HG03442 (cell line): ENCODE measurements at regions not wholly inside any gene's neighbourhood (a gene's known extent, or its start where the extent isn't known, plus 50 kb on each side); places are given as distances from the start of the nearest gene placed in this dataset.
A peak's percentile ranks its signal among the peaks of the same experiment; 100 is the strongest.
"Not testable (repeated sequence)": the region's sequence is repeated elsewhere in the genome, so short reads cannot be mapped to it uniquely, and the experiment has no call there.

Experiments used
- ATAC-seq: cut with Tn5 transposase; IDR thresholded peaks from one replicate; pipeline ENCODE4 v1.9.1; 2021; ENCODE audit warnings: mild to moderate bottlenecking, moderate library complexity; ENCODE audit not compliant: unreplicated experiment

DNA sequence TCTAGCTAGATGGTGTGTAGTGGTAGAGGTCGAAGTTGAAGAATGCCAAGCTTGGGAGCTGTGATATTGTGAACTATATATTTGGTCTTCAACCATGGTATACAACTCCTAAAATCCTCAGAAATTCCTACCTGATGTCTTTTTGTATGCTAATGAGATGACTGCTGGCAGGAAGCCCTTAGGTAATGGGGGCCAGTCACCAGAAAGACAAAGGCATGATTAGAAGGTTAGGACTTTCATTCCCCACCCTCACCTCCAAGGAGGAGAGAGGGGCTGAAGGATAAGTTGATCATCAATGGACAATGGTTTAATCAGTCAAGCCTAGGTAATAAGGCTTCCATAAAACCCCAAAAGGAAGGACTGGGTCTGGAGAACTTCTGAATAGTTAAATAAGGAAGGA is 285.7 kb upstream of the POU5F2 start:
- ATAC-seq: no peak

DNA sequence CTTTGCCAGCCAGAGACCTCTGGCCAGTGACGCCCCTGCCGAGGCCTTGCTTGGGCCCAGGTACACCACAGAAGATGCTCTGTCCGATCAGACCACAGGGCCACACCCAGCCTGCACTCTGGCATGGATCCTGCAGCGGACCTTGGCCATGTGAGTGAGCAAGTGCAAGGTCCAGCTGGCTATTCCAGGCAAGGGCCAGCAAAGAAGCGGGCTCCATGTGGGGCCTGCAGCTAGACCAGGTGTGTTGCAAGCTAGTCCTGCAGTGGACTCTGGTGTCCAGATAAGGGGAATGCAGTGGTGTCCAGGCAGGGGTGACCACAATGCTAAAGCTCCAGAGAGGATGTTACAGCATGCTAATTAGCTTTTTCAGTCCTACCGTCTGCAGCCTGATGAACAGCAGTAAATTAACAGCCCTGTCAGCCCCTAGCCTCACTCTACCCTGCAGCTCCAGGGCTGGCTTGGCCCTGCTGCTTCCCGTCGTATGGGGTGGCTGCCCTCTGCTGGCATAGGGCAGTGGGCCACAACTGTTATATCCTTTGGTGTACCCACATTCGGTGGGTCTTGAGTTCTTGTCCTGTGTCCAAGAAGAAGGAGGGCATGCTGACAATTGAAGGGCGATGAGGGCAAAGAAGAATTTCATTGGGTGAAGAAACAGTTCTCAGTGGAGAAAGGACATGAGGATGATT is 284.5 kb upstream of the POU5F2 start:
- ATAC-seq: no peak

DNA sequence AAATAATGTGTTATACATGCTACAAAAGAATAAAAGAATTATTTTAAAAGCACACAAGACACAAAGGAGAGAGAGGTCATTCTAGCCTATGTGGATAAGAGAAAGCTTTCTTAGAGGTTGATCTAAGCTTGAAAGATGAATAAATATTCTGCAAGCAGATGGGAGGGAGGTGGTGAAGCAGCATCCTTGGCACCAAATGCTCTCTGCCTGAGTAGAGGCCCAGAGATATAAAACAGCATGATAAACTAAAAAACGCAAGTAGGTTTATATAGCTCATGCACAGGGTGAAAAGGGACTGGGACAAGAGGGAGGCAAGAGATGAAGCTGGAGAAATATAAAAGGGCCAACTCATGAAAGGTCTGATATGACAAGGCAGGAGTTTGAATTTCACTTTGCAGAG is 283.2 kb upstream of the POU5F2 start:
- ATAC-seq: no peak

DNA sequence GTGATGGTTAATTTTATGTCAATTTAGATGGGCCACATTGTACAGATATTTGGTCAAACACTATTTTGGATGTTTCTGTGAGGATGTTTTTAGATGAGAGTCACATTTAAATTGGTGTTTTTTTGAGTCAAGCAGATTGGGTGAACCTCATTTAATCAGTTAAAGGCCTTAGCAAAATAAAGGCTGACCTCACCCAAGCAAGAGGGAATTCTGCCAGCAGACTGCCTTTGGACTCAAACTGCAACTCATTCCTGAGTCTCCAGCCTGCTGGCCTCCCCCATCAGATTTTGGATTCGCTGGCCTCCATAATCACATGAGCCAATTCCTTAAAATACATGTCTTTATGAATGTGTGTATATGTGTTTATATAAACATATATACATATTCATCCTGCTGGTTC is 282.7 kb upstream of the POU5F2 start:
- ATAC-seq: no peak

DNA sequence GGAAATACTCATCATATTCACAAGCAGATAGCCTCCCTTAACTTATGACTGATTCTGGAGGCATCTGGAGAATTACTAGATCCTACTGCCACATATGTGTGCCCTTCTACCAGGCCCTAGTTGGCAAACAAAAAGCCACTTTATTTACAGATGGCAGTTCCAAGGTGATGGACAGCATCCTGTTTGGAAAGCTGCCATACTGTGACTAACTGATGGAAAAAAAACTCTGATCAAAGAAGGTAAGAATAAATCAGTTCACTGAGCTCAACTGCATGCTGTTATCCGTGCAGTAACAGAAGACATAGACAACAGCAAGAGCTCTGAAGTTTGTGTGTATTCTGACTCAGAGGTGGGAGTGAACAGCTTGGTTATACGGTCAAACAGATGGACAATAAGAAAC is 279.8 kb upstream of the POU5F2 start:
- ATAC-seq: no peak

DNA sequence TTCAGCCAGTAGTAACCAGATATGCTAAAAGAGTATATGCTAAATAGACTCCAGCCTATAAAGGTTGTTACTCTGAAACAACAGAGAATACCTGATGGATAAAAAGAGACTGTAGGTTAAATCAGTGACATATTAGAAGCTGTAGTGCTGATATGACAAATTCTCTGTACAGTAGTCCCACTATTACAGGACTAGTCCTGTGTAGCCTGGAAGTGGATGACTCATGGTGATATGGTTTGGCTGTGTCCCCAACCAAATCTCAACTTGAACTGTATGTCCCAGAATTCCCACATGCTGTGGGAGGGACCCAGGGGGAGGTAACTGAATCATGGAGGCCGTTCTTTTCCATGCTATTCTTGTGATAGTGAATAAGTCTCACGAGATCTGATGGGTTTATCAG is 276.2 kb upstream of the POU5F2 start:
- no peak for ATAC-seq

DNA sequence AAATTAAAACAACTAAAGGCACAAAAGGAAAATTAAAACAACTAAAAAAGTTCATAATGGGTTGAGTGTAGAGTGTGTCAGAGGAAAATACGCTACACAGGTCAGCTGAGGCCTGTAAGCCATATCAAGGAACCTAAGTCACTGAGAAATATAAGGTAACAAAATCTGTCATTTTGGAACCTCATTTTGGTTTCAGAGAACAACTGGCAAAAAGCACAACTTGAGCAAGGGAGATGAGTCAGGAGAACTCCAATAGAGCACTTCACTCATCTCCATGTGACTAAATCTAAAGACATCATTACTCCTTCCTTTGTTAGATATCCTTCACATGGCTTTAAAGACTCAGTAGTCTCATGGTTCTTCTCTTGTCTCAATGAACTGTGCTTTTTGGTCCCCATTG is 269.4 kb upstream of the POU5F2 start:
- no peak for ATAC-seq

DNA sequence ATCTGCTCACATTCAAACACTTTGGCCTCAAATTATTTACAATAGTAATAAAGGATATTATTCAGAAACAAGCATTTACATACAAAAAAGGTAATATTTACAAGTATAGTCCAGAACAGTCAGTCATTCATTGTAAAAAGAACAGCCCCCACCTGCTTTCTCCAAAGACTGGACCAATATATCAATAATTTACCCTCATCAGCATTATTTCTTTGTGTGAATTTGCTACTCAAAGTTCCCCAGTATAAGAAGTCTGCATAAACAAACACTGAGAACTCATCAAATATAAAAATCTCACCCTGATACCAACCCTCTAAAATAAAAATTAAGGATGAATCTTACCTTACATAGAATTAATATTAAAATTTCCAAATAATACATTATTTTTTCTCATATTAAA is 267.8 kb upstream of the POU5F2 start:
- no peak for ATAC-seq

DNA sequence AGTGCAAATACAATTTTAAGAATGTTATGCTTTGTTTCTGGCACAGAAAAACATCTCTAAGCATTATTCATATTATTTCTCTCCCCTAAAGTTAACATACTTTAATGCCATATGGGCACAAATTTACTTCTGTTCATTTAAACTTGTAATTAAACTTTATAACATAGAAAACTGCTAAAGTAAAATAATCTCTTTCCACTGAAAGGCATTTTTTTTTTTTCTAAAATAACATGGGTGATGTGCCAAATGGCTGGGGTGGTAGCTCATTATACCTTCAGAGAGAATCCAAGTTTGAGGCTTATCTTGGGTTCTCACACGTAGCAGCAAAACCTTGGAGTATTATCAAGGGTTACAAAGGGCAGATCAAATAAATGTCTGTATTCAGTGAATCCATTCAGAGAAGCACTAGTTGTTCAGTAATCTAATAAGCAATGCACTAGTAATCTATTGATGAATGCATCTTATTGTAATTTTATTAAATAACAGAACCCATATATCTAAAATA is 257.6 kb upstream of the POU5F2 start:
- ATAC-seq: no peak

DNA sequence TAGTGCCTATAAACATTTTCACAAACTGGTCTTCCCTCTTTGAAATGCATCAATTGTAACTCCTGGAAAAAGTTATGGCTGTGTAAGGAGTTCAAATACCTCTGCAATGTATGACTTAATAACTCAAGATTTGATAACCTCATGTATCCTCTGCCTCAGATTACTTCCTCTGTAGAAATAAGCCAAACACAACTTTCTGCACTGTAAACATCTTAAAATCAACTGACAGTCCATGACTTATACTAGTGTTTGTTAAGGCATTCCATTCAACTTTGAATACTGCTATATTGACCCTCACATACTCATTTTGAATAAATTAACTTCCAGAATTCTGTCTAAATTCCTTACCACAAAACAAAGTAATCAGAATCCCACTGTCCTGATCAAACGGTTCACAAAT is 256.2 kb upstream of the POU5F2 start:
- ATAC-seq: no peak

DNA sequence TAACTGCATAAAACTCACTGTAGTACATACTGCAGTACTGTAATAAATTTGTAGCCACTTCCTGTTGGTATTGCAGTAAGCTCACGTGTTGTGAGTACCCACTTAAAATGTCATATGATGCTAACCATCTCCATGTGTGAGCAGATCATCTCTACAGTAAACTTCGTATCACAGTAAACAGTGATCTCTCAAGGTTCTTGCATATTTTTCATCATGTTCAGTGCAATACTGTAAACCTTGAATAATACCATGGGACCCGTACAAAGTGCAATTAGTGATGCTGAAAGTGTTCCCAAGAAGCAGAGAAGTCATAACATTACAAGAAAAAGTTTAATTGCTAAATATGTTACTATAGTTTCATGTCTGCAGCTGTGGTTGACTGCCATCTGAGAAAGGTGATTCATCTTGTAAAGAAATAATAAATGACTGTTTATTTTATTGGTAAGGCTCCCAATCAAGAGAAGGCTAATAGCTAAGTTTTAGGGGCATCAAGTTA is 253.8 kb upstream of the POU5F2 start:
- peak; percentile 68 for ATAC-seq

DNA sequence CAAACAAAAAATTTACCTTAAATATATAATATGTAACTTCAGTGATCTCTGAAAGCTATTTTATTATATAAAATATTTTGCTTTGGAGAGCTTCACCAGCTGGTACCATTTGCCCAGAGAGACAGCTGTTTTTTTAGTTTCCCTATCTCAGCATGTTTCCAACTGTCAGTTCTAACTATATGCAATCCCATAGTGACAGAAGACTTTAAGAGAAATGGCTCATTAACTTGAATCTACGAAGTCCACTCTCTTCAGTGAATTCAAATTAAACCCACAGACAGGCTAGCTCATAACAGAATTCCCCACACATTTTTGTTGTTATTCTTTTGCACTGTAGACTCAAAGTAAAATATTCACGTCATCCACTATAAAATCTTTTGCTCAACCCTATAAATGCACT is 251.8 kb upstream of the POU5F2 start:
- ATAC-seq: no peak

DNA sequence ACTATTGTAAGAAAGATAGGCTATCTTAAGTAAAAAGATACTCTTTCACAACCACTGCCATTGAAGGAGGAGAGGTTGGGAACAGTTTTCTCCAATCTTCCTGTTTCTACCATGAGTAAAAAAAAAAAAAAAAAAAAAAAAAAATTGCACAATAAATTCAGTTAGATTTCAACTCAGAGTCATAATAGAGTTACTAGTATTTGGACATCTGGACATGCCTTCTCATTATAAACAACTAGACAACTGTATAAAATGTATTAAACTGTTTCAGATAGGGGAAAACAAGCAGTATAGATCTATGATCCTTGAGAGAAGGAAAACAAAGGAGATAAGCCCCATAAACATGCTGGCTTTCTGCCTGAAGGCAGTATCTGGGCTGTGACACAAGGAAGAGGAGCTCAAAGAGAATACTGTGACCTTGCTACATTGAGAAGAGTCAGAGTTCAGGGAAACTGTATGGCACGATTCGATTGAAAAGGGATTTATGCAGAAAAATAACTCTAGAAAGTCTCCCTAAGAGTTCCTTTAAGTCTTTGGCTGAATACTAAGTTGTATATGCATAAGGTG is 249.2 kb upstream of the POU5F2 start:
- no peak for ATAC-seq

DNA sequence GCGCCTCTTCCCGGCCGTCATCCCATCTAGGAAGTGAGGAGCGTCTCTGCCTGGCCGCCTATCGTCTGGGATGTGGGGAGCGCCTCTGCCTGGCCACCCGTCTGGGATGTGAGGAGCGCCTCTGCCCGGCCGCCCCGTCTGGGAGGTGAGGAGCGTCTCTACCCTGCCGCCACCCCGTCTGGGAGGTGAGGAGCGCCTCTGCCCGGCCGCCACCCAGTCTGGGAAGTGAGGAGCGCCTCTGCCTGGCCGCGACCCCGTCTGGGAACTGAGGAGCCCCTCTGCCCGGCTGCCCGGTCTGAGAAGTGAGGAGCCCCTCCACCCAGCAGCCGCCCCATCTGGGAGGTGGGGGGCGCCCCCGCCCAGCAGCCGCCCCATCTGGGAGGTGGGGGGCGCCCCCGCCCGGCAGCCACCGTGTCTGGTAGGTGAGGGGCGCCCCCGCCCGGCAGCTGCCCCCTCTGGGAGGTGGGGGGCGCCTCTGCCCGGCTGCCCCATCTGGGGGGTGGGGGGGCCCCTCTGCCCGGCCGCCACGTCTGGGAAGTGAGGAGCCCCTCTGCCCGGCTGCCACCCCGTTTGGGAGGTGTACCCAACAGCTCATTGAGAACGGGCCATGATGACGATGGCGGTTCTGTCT is 244.7 kb upstream of the POU5F2 start:
- not testable (repeated sequence) for ATAC-seq

DNA sequence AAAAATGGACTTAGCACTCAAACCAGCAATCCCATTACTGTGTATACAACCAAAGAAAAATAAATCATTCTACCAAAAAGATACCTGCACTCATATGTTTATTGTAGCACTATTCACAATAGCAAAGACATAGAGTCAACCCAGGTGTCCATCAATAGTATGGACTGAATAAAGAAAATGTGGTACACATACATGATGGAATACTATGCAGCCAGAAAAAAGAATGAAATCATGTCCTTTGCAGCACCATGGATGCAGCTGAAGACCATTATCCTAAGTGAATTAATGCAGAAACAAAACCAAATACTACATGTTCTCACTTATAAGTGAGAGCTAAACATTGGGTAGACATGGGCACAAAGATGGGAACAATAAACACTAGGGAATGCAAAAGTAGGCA is 236.8 kb upstream of the POU5F2 start:
- no peak for ATAC-seq

DNA sequence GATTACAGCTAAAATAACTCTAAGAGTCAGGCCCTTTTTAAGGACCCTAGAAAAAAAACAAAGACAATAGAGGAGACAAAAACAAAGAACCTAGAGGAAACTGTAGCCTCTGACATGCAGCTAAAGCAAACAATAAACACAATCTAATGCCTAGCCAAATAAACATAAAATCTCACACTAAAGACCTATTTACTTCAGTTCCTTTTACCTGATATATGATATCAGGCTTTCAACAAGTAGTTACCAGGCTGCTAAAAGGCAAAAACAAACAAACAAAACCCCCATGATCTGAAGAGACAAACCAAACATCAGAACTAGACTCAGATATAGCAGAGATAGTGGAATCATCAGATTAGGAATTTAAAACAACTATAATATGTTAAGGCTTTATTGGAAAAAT is 226.5 kb upstream of the POU5F2 start:
- ATAC-seq: no peak

DNA sequence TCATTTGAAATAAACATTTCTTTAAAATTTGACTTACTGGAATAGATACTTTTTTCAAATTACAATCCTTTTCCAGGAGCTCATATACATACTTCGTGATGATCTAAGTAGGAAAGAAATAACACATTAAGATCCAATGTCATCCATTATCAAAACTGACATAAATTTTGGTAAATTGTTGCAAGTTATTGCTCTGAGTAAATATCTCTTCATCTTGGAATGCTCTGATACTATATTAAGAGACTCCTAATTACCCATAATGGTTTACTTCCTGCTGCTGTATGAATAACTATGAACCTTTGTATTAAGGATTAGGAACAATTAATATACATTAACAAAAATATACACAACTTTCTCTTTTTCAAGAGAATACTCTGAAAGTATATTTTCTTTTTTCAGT is 223.0 kb upstream of the POU5F2 start:
- no peak for ATAC-seq

DNA sequence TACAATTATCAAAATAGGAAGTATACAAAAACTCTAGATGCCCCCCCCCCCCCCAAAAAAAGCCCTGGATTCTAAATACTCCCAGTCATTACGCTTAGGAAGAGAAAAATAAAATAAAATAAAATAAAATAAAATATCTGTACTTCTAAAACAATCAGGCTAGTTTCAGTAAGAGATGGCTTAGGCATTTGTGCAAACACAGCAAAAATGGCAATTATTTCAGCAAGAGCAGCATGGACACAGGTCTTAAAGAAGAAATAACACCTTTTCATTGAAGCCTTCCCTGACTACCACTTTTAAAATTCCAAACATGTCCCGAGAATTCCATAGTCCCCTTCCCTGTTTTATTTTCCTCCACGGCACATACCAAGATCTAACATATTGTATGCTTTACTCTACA is 218.6 kb upstream of the POU5F2 start:
- no peak for ATAC-seq

DNA sequence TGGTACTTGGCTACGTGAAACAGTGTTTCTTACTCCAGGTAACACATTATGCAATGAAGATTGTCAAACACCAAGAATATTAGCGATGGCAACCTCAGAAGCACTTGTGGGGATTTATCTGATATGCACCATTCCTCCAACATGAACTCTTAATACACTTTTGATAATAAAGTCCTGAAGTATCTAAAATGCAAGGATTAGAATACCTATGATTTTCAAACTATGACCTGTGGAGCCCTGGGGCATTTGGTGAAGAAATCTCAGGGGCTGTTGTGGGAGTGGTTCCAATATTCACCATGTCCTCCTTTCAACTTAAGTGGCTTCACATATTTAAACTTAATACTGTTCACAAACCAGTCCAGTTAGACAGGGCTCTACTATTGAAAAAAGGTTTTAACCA is 214.6 kb upstream of the POU5F2 start:
- no peak for ATAC-seq

DNA sequence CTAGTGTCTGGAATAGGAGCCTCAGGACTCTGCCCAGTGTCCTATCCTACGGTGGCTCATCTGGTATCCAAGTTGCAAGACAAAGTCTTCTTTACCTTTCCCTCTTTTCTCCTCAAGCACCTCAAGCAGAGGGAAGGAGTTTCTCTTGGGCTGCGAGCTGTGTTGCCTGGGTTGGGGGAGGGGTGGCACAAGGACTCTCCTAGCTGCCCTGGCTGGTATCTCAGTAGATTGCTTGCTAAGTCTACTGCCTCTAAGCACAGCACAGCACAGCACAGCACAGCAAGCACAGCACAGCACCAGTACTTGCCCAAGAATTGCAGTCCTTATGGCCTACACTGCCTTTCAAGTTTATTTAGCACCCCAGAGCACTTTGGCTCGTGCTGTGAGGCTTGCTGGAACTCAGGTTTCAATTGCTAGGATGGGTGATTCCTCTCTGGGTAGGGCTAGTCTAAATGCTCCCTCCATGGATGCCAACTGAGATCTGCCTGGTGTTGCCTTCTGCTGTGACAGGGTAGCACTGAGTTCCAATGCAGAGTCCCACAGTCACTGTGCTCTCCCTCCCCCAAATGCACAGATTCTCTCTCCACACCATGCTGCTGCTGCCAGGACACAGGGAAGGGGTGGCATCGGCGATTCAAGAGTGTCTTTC is 213.1 kb upstream of the POU5F2 start:
- ATAC-seq: no peak

DNA sequence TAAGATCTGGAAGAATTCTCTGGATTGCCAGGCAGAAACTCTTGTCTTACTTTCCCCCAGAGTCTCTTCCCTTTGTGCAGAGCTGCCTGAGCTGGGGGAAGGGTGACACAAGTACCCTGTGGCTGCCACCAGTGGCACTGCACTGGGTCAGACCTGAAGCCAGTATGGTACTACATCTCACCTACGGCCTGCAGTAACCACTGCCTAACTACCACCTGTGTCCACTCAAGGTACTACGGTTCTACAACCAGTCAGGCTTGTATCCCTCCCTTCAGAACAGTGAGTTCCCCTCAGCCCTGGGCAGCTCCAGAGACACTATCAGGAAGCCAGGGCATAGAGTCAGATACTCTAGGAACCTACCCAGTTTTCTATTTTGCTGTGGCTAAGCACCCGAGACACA is 212.0 kb upstream of the POU5F2 start:
- no peak for ATAC-seq

DNA sequence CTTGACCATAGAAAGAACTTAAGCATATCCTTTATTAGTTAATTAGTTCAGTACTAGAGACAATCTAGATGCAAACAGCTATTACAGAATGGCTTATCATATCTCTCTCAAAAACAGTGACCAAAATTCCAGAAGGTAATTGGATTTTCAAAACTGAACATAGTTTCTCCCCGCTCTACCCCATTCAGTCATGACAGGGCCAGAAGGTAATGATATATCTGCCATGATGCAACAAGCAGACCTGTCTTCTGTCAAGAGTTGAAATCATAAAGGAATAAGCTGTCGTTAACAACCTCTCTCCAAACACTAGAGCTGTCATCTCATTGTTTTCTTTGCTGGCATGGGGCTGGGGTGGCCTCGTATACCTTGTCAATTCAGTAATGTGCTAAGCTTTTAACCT is 200.5 kb upstream of the POU5F2 start:
- ATAC-seq: no peak
